DMS53 (cell line): ENCODE measurements at regions not wholly inside any gene's neighbourhood (a gene's known extent, or its start where the extent isn't known, plus 50 kb on each side); places are given as distances from the start of the nearest gene placed in this dataset.

Experiments used
- DNase-seq: peaks from one replicate; lab custom pipeline; 2025; lab: John Stamatoyannopoulos, UW

GRCh38 chr2:44825702-44826101 is 115.8 kb upstream of the SIX3 start:
- DNase-seq: no peak

- DNase-seq: no peak
These were observed 114.9 kb upstream of the SIX3 start for GRCh38 chr2:44826601-44827000.

GRCh38 chr2:44829771-44830170 is 111.7 kb upstream of the SIX3 start:
- no peak for DNase-seq

- DNase-seq: peak; percentile 22
These were observed 108.1 kb upstream of the SIX3 start for GRCh38 chr2:44833171-44834069.

- DNase-seq: no peak
These were observed 106.8 kb upstream of the SIX3 start for GRCh38 chr2:44834656-44835055.

- DNase-seq: no peak
These were observed 105.3 kb upstream of the SIX3 start for GRCh38 chr2:44836174-44836573.

- no peak for DNase-seq
These were observed 104.6 kb upstream of the SIX3 start for GRCh38 chr2:44836916-44837315.

GRCh38 chr2:44838116-44838790 is 103.2 kb upstream of the SIX3 start:
- DNase-seq: no peak

GRCh38 chr2:44839370-44839769 is 102.1 kb upstream of the SIX3 start:
- DNase-seq: no peak

GRCh38 chr2:44839771-44840502 is 101.6 kb upstream of the SIX3 start:
- no peak for DNase-seq

GRCh38 chr2:44840503-44840850 is 101.0 kb upstream of the SIX3 start:
- DNase-seq: no peak

- DNase-seq: no peak
These were observed 98.4 kb upstream of the SIX3 start for GRCh38 chr2:44843086-44843485.

GRCh38 chr2:44843641-44844310 is 97.7 kb upstream of the SIX3 start:
- no peak for DNase-seq

- DNase-seq: no peak
These were observed 96.7 kb upstream of the SIX3 start for GRCh38 chr2:44844651-44845270.

GRCh38 chr2:44848026-44848425 is 93.5 kb upstream of the SIX3 start:
- DNase-seq: no peak

- no peak for DNase-seq
These were observed 91.5 kb upstream of the SIX3 start for GRCh38 chr2:44850016-44850415.

GRCh38 chr2:44851518-44851917 is 90.0 kb upstream of the SIX3 start:
- no peak for DNase-seq

- no peak for DNase-seq
These were observed 88.9 kb upstream of the SIX3 start for GRCh38 chr2:44852594-44852993.

- no peak for DNase-seq
These were observed 82.2 kb upstream of the SIX3 start for GRCh38 chr2:44859337-44859736.

GRCh38 chr2:44866152-44866551 is 75.3 kb upstream of the SIX3 start:
- no peak for DNase-seq

GRCh38 chr2:44869761-44870160 is 71.7 kb upstream of the SIX3 start:
- DNase-seq: no peak

GRCh38 chr2:44877417-44877816 is 64.1 kb upstream of the SIX3 start:
- no peak for DNase-seq
